ENCODE measurements at regions not wholly inside any gene's neighbourhood (a gene's known extent, or its start where the extent isn't known, plus 50 kb on each side); places are given as distances from the start of the nearest gene placed in this dataset.

- intact Hi-C loops (cut with DNase I): no loop called here
- TF ChIP-seq POLR2AphosphoS5 (IDR thresholded peaks at IDR 0.05; ENCODE audit: insufficient read depth in 1 of 2, low read depth in 1 of 2): no peak
- TF ChIP-seq POLR2A (IDR thresholded peaks at IDR 0.05): no peak
- TF ChIP-seq CTCF (IDR thresholded peaks at IDR 0.05): no peak
- no peak for DNase-seq (ENCODE audit: extremely low spot score in 2 of 2)
These were observed 99.9 kb downstream of the OAT start for GRCh38 chr10:124318811-124319210.

GRCh38 chr10:124318076-124318475, 100.6 kb downstream of the OAT start:
- intact Hi-C loops (cut with DNase I): no loop called here
- no peak overlapping the region for H3K27ac ChIP-seq

More at GRCh38 chr10:124318811-124319210, 99.9 kb downstream of the OAT start:
- Histone ChIP-seq H3K4me1 (no peaks in the 10 kb centered on the region), H3K9me3 (no peaks in the 10 kb centered on the region), H3K36me3 (no peaks in the 10 kb centered on the region), H3K27ac (no peak overlapping the region), H3K4me3 (no peak overlapping the region), H3K27me3 (no peaks in the 10 kb centered on the region)

GRCh38 chr10:124316326-124316725, 102.4 kb downstream of the OAT start:
- DNase-seq (ENCODE audit: extremely low spot score in 2 of 2): no peak
- no peak overlapping the region for H3K4me3 ChIP-seq
- no peaks in the 10 kb centered on the region for H3K4me1 ChIP-seq
- H3K9me3 ChIP-seq: no peaks in the 10 kb centered on the region
- no peak overlapping the region for H3K27ac ChIP-seq
- TF ChIP-seq CTCF (IDR thresholded peaks at IDR 0.05) (no peak), POLR2AphosphoS5 (IDR thresholded peaks at IDR 0.05; ENCODE audit: insufficient read depth in 1 of 2, low read depth in 1 of 2) (no peak), POLR2A (IDR thresholded peaks at IDR 0.05) (no peak)
- no peaks in the 10 kb centered on the region for H3K36me3 ChIP-seq
- no peaks in the 10 kb centered on the region for H3K27me3 ChIP-seq
- intact Hi-C loops (cut with DNase I): no loop called here

More at GRCh38 chr10:124318076-124318475, 100.6 kb downstream of the OAT start:
- H3K4me3 ChIP-seq: no peak overlapping the region
- H3K27me3 ChIP-seq: no peaks in the 10 kb centered on the region
- no peaks in the 10 kb centered on the region for H3K9me3 ChIP-seq
- H3K4me1 ChIP-seq: no peaks in the 10 kb centered on the region
- no peak for DNase-seq (ENCODE audit: extremely low spot score in 2 of 2)
- TF ChIP-seq POLR2AphosphoS5 (IDR thresholded peaks at IDR 0.05; ENCODE audit: insufficient read depth in 1 of 2, low read depth in 1 of 2) (no peak), CTCF (IDR thresholded peaks at IDR 0.05) (no peak), POLR2A (IDR thresholded peaks at IDR 0.05) (no peak)
- no peaks in the 10 kb centered on the region for H3K36me3 ChIP-seq

GRCh38 chr10:124315591-124316270, 103.0 kb downstream of the OAT start:
- no peak for DNase-seq (ENCODE audit: extremely low spot score in 2 of 2)

More at GRCh38 chr10:124315591-124316270, 103.0 kb downstream of the OAT start:
- Histone ChIP-seq H3K27ac (no peak overlapping the region), H3K36me3 (no peaks in the 10 kb centered on the region), H3K4me3 (no peak overlapping the region), H3K9me3 (no peaks in the 10 kb centered on the region), H3K4me1 (no peaks in the 10 kb centered on the region), H3K27me3 (no peaks in the 10 kb centered on the region)
- TF ChIP-seq CTCF (IDR thresholded peaks at IDR 0.05) (no peak), POLR2AphosphoS5 (IDR thresholded peaks at IDR 0.05; ENCODE audit: insufficient read depth in 1 of 2, low read depth in 1 of 2) (no peak), POLR2A (IDR thresholded peaks at IDR 0.05) (no peak)
- intact Hi-C loops (cut with DNase I): no loop called here
